WTC11 (cell line): ENCODE measurements at regions not wholly inside any gene's neighbourhood (a gene's known extent, or its start where the extent isn't known, plus 50 kb on each side); places are given as distances from the start of the nearest gene placed in this dataset.

ENCODE experiments used
- CREB1 ChIP-seq: sonication (generic); formaldehyde crosslinking; IDR thresholded peaks from 2 replicates; pipeline ENCODE4 v1.8.0; 2023; ENCODE audit warnings: mild to moderate bottlenecking, missing genetic modification reagents
- CREM ChIP-seq: sonication (generic); formaldehyde crosslinking; IDR thresholded peaks from 2 replicates; pipeline ENCODE4 v1.8.1; 2022; ENCODE audit warnings: mild to moderate bottlenecking, missing genetic modification reagents, moderate library complexity
- ETV6 ChIP-seq: sonication (generic); formaldehyde crosslinking; IDR thresholded peaks from 2 replicates; pipeline ENCODE4 v1.8.1; 2022; ENCODE audit warnings: mild to moderate bottlenecking, missing genetic modification reagents
- NR1H2 ChIP-seq: sonication (generic); formaldehyde crosslinking; IDR thresholded peaks from 2 replicates; pipeline ENCODE4 v1.9.0; 2021; ENCODE audit warnings: mild to moderate bottlenecking, moderate library complexity, missing genetic modification reagents
- TCF7 ChIP-seq: sonication (generic); formaldehyde crosslinking; IDR thresholded peaks from 2 replicates; pipeline ENCODE4 v1.8.0; 2022; ENCODE audit warnings: mild to moderate bottlenecking, low read depth, missing genetic modification reagents, moderate library complexity
- TF ChIP-seq, protein P1 (sequence below): sonication (generic); formaldehyde crosslinking; IDR thresholded peaks from 2 replicates; pipeline ENCODE4 v1.8.0; 2022; ENCODE audit warnings: mild to moderate bottlenecking, missing genetic modification reagents
- TF ChIP-seq, protein P2 (sequence below): fragments of 200-600 bp; IDR thresholded peaks from 2 replicates; pipeline ENCODE4 v1.8.0; 2022; ENCODE audit warnings: antibody characterized with exemption
- TF ChIP-seq, protein P3 (sequence below): sonication (generic); formaldehyde crosslinking; IDR thresholded peaks from 2 replicates; pipeline ENCODE4 v1.8.1; 2022; ENCODE audit warnings: low read depth, missing genetic modification reagents, borderline replicate concordance
- TF ChIP-seq, protein P4 (sequence below): sonication (generic); formaldehyde crosslinking; IDR thresholded peaks from 2 replicates; pipeline ENCODE4 v1.8.1; 2023; ENCODE audit warnings: mild to moderate bottlenecking, missing genetic modification reagents
- TF ChIP-seq, protein P5 (sequence below): sonication (generic); formaldehyde crosslinking; conservative IDR thresholded peaks from 2 replicates; pipeline ENCODE4 v1.8.1; 2023; ENCODE audit warnings: mild to moderate bottlenecking, low read depth, missing genetic modification reagents, moderate library complexity

DNA sequence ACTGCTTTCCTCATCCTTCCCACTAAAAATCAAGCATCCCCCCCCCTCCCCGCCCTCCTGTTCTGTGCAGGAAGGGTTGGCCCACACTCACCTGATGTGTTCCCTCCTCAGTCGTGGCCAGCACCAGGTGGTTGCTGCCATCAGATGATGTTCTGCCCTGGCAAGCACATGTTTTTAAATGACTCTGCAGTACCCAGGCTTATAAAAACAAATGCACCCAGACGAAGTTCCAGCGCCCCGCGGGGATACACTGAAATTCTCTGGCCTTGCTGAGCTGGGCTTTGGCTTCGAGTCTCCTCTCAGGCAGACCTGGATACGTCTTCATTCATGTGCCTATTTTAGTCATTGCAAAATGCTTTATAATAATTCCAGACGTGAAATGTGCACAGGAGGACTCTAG, 316.3 kb downstream of the DLEU7 start:
- TF ChIP-seq NR1H2 (CRISPR knock-in tag) (no peak), ETV6 (CRISPR knock-in tag) (no peak), TCF7 (no peak), CREM (CRISPR knock-in tag) (no peak), CREB1 (CRISPR knock-in tag) (no peak)
- TF ChIP-seq, protein P1, sequence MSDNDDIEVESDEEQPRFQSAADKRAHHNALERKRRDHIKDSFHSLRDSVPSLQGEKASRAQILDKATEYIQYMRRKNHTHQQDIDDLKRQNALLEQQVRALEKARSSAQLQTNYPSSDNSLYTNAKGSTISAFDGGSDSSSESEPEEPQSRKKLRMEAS = no peak
- TF ChIP-seq, protein P2, sequence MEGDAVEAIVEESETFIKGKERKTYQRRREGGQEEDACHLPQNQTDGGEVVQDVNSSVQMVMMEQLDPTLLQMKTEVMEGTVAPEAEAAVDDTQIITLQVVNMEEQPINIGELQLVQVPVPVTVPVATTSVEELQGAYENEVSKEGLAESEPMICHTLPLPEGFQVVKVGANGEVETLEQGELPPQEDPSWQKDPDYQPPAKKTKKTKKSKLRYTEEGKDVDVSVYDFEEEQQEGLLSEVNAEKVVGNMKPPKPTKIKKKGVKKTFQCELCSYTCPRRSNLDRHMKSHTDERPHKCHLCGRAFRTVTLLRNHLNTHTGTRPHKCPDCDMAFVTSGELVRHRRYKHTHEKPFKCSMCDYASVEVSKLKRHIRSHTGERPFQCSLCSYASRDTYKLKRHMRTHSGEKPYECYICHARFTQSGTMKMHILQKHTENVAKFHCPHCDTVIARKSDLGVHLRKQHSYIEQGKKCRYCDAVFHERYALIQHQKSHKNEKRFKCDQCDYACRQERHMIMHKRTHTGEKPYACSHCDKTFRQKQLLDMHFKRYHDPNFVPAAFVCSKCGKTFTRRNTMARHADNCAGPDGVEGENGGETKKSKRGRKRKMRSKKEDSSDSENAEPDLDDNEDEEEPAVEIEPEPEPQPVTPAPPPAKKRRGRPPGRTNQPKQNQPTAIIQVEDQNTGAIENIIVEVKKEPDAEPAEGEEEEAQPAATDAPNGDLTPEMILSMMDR = no peak
- TF ChIP-seq, protein P3, sequence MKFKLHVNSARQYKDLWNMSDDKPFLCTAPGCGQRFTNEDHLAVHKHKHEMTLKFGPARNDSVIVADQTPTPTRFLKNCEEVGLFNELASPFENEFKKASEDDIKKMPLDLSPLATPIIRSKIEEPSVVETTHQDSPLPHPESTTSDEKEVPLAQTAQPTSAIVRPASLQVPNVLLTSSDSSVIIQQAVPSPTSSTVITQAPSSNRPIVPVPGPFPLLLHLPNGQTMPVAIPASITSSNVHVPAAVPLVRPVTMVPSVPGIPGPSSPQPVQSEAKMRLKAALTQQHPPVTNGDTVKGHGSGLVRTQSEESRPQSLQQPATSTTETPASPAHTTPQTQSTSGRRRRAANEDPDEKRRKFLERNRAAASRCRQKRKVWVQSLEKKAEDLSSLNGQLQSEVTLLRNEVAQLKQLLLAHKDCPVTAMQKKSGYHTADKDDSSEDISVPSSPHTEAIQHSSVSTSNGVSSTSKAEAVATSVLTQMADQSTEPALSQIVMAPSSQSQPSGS (CRISPR knock-in tag) = no peak
- TF ChIP-seq, protein P4, sequence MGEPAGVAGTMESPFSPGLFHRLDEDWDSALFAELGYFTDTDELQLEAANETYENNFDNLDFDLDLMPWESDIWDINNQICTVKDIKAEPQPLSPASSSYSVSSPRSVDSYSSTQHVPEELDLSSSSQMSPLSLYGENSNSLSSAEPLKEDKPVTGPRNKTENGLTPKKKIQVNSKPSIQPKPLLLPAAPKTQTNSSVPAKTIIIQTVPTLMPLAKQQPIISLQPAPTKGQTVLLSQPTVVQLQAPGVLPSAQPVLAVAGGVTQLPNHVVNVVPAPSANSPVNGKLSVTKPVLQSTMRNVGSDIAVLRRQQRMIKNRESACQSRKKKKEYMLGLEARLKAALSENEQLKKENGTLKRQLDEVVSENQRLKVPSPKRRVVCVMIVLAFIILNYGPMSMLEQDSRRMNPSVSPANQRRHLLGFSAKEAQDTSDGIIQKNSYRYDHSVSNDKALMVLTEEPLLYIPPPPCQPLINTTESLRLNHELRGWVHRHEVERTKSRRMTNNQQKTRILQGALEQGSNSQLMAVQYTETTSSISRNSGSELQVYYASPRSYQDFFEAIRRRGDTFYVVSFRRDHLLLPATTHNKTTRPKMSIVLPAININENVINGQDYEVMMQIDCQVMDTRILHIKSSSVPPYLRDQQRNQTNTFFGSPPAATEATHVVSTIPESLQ = no peak
- TF ChIP-seq, protein P5, sequence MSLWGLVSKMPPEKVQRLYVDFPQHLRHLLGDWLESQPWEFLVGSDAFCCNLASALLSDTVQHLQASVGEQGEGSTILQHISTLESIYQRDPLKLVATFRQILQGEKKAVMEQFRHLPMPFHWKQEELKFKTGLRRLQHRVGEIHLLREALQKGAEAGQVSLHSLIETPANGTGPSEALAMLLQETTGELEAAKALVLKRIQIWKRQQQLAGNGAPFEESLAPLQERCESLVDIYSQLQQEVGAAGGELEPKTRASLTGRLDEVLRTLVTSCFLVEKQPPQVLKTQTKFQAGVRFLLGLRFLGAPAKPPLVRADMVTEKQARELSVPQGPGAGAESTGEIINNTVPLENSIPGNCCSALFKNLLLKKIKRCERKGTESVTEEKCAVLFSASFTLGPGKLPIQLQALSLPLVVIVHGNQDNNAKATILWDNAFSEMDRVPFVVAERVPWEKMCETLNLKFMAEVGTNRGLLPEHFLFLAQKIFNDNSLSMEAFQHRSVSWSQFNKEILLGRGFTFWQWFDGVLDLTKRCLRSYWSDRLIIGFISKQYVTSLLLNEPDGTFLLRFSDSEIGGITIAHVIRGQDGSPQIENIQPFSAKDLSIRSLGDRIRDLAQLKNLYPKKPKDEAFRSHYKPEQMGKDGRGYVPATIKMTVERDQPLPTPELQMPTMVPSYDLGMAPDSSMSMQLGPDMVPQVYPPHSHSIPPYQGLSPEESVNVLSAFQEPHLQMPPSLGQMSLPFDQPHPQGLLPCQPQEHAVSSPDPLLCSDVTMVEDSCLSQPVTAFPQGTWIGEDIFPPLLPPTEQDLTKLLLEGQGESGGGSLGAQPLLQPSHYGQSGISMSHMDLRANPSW = no peak
